ENCODE measurements at regions not wholly inside any gene's neighbourhood (a gene's known extent, or its start where the extent isn't known, plus 50 kb on each side); places are given as distances from the start of the nearest gene placed in this dataset.
A peak's percentile ranks its signal among the peaks of the same experiment; 100 is the strongest.

DNA sequence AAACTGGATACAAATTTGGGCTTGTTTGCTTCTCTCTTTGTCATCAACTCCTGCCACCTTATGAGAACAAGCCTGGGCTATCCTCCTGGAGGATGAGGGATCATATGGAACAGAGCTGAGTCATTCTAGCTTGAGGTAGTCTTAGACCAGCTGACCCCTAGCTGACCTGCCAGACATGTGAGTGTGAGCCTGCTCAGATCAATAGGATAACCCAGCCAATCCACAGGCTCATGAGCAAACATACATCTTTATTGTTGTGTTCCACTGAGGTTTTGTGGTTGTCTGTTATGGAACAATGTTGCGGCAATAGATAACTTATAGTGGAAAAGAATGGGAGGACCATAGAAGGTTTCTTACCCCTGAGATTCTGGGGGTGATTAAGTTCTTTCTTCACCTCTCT, 54.5 kb upstream of the FAM180A start:
- Histone ChIP-seq H3K4me3 (ENCODE audit: low read depth in 1 of 2, low read length in 2 of 2) (no peak overlapping the region), H3K9ac (ENCODE audit: low read depth in 1 of 2, low read length in 2 of 2) (no peak overlapping the region), H3K4me1 (ENCODE audit: control insufficient read depth in 1 of 2, insufficient read depth in 2 of 2, low read length in 2 of 2) (no peaks in the 10 kb centered on the region), H3K9me3 (ENCODE audit: control insufficient read depth in 1 of 2, low read length in 2 of 2) (no peaks in the 10 kb centered on the region), H3K36me3 (ENCODE audit: control insufficient read depth in 1 of 2, insufficient read depth in 2 of 2, low read length in 2 of 2) (no peaks in the 10 kb centered on the region), H3K27me3 (ENCODE audit: control insufficient read depth in 1 of 2, insufficient read depth in 2 of 2, low read length in 2 of 2) (no peaks in the 10 kb centered on the region), H3K27ac (ENCODE audit: low read depth, low read length) (no peak overlapping the region)

DNA sequence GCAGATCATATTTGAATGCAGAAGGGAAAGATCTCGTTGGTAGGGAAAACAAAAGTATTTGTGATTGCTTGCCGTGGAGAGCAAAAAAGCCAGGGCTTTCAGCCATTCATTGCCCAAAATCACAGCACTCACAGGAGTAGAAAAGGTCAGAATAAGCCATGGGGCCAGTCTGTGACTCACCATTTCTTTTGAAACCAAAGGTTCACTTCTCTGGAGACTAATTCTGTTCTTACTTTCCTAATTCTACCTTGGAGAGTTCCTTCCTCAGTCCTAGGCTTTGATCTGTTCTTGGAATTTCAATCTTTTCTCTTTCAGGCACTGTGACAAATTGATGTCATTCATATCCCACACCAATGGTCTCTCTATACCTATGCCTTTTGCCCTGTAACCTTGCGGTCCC, 54.1 kb upstream of the FAM180A start:
- no peaks in the 10 kb centered on the region for H3K36me3 ChIP-seq (ENCODE audit: control insufficient read depth in 1 of 2, insufficient read depth in 2 of 2, low read length in 2 of 2)
- no peak overlapping the region for H3K9ac ChIP-seq (ENCODE audit: low read depth in 1 of 2, low read length in 2 of 2)
- H3K4me1 ChIP-seq (ENCODE audit: control insufficient read depth in 1 of 2, insufficient read depth in 2 of 2, low read length in 2 of 2), result no peaks in the 10 kb centered on the region
- no peak overlapping the region for H3K4me3 ChIP-seq (ENCODE audit: low read depth in 1 of 2, low read length in 2 of 2)
- no peaks in the 10 kb centered on the region for H3K27me3 ChIP-seq (ENCODE audit: control insufficient read depth in 1 of 2, insufficient read depth in 2 of 2, low read length in 2 of 2)
- no peak overlapping the region for H3K27ac ChIP-seq (ENCODE audit: low read depth, low read length)
- H3K9me3 ChIP-seq (ENCODE audit: control insufficient read depth in 1 of 2, low read length in 2 of 2), result no peaks in the 10 kb centered on the region

DNA sequence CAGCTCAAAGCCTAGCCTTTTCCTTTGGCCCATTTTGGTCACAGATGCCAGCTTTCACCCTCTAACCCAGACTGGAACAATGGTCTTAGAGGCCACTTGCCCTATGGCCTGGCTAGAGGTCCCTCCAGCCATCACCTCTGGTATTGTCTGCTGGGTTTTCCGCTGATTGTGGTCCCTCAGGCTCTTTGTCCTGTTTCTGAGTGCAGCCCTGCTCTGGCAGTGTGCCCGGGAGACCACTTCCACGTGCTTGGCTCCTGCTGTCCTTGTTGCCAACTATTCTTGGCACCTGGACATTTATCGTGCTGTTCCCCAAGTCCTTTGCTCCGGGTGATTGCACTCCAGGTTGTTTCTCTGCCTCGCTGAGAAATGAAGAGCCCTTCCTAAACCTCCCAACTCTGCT, 53.3 kb upstream of the FAM180A start:
- Histone ChIP-seq H3K36me3 (ENCODE audit: control insufficient read depth in 1 of 2, insufficient read depth in 2 of 2, low read length in 2 of 2) (no peaks in the 10 kb centered on the region), H3K27me3 (ENCODE audit: control insufficient read depth in 1 of 2, insufficient read depth in 2 of 2, low read length in 2 of 2) (no peaks in the 10 kb centered on the region), H3K27ac (ENCODE audit: low read depth, low read length) (no peak overlapping the region), H3K9me3 (ENCODE audit: control insufficient read depth in 1 of 2, low read length in 2 of 2) (no peaks in the 10 kb centered on the region), H3K4me3 (ENCODE audit: low read depth in 1 of 2, low read length in 2 of 2) (no peak overlapping the region), H3K9ac (ENCODE audit: low read depth in 1 of 2, low read length in 2 of 2) (no peak overlapping the region), H3K4me1 (ENCODE audit: control insufficient read depth in 1 of 2, insufficient read depth in 2 of 2, low read length in 2 of 2) (no peaks in the 10 kb centered on the region)

DNA sequence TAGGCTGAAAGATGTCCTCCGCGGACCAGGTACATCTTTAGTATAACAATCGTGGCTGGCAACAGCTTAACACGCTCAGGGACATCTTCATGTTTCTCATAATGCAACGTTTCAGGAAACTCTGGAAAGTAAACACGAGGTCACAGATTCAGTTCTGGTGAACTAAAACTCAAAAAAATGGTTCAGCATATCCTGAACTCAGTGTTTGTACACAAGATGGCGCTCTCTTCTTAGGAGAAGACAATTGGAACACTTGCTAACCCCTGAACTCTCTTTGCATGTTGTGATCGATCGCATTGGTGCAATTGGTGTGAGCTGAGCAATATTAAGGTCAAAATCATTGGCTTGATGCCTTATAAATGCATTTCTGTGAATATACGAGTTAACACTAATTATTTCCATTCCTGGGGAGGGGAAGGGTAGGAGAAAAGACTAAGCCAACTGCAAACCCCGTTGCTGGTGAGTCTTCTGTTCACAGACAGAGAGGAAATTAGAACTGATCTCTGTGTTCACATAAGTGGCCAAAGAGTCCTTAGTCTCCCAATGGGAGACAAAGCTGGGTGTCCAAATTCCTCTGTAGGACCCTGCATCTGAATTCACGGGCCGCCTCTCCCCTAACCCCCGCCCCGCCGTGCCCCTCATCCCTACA, 52.6 kb upstream of the FAM180A start:
- Histone ChIP-seq H3K27ac (ENCODE audit: low read depth, low read length) (no peak overlapping the region), H3K4me1 (ENCODE audit: control insufficient read depth in 1 of 2, insufficient read depth in 2 of 2, low read length in 2 of 2) (no peaks in the 10 kb centered on the region), H3K36me3 (ENCODE audit: control insufficient read depth in 1 of 2, insufficient read depth in 2 of 2, low read length in 2 of 2) (no peaks in the 10 kb centered on the region), H3K9ac (ENCODE audit: low read depth in 1 of 2, low read length in 2 of 2) (no peak overlapping the region), H3K4me3 (ENCODE audit: low read depth in 1 of 2, low read length in 2 of 2) (no peak overlapping the region), H3K9me3 (ENCODE audit: control insufficient read depth in 1 of 2, low read length in 2 of 2) (no peaks in the 10 kb centered on the region), H3K27me3 (ENCODE audit: control insufficient read depth in 1 of 2, insufficient read depth in 2 of 2, low read length in 2 of 2) (no peaks in the 10 kb centered on the region)

DNA sequence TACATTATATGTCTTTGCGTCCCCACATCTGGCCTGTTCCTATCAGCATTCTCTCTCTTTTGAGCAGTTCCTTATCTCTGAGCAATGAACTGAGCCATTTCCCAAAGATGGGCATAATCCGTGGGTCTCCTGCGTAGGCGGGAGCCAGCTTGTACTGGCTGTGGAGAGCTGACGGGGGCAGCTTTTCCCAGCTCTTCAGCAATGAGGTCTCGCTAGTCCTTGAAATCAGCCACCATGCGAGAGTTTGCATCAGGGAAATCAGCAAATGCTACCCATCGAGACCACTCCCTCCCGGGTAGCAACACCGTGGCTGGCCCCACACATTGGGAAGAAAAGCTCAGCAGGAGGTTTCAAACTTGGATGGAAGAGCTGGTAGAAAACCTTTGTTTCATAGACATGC, 51.9 kb upstream of the FAM180A start:
- no peak overlapping the region for H3K4me3 ChIP-seq (ENCODE audit: low read depth in 1 of 2, low read length in 2 of 2)
- H3K9ac ChIP-seq (ENCODE audit: low read depth in 1 of 2, low read length in 2 of 2), result peak overlapping the region in 1 of 2 donors; percentile 0
- H3K27ac ChIP-seq (ENCODE audit: low read depth, low read length), result no peak overlapping the region

DNA sequence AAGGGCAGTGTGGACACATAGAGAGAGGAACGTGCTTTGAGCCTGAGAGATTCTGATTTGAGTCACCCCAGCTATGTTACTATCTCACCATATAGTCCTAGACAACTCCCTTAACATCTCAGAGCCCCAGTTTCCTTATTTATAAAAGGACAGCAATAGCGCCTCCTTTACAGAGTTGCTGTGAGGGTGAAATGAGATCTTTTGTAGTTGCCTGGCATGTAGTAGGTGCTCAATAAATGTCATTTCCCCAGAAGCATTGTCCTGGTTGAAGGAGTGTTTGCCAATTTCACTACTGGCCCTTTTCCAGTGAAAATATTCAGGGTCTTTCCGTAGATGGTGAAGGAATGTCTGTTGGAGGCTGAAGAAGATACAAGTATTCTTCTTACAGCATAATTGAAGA, 51.3 kb upstream of the FAM180A start:
- no peaks in the 10 kb centered on the region for H3K36me3 ChIP-seq (ENCODE audit: control insufficient read depth in 1 of 2, insufficient read depth in 2 of 2, low read length in 2 of 2)
- no peaks in the 10 kb centered on the region for H3K4me1 ChIP-seq (ENCODE audit: control insufficient read depth in 1 of 2, insufficient read depth in 2 of 2, low read length in 2 of 2)
- H3K9me3 ChIP-seq (ENCODE audit: control insufficient read depth in 1 of 2, low read length in 2 of 2), result no peaks in the 10 kb centered on the region
- no peaks in the 10 kb centered on the region for H3K27me3 ChIP-seq (ENCODE audit: control insufficient read depth in 1 of 2, insufficient read depth in 2 of 2, low read length in 2 of 2)
- no peak overlapping the region for H3K9ac ChIP-seq (ENCODE audit: low read depth in 1 of 2, low read length in 2 of 2)
- no peak overlapping the region for H3K4me3 ChIP-seq (ENCODE audit: low read depth in 1 of 2, low read length in 2 of 2)
- H3K27ac ChIP-seq (ENCODE audit: low read depth, low read length), result no peak overlapping the region

More for the DNA sequence above, 51.9 kb upstream of the FAM180A start:
- Histone ChIP-seq H3K36me3 (ENCODE audit: control insufficient read depth in 1 of 2, insufficient read depth in 2 of 2, low read length in 2 of 2) (no peaks in the 10 kb centered on the region), H3K27me3 (ENCODE audit: control insufficient read depth in 1 of 2, insufficient read depth in 2 of 2, low read length in 2 of 2) (no peaks in the 10 kb centered on the region), H3K4me1 (ENCODE audit: control insufficient read depth in 1 of 2, insufficient read depth in 2 of 2, low read length in 2 of 2) (no peaks in the 10 kb centered on the region), H3K9me3 (ENCODE audit: control insufficient read depth in 1 of 2, low read length in 2 of 2) (no peaks in the 10 kb centered on the region)

Measured in duodenal mucosa (tissue), 2 donors.